ENCODE measurements at regions not wholly inside any gene's neighbourhood (a gene's known extent, or its start where the extent isn't known, plus 50 kb on each side); places are given as distances from the start of the nearest gene placed in this dataset.

GRCh38 chr5:129359450-129359849 is 100.6 kb upstream of the ADAMTS19 start:
- TF ChIP-seq CTCF (conservative IDR thresholded peaks at IDR 0.05; ENCODE audit: low read depth, low read length) = no peak
- no peak overlapping the region for H3K4me3 ChIP-seq (ENCODE audit: low read depth, low read length)
- DNase-seq (ENCODE audit: low read depth) = no peak

GRCh38 chr5:129361441-129362025 is 98.6 kb upstream of the ADAMTS19 start:
- DNase-seq (ENCODE audit: low read depth) = peak; percentile 2
- no peak overlapping the region for H3K4me3 ChIP-seq (ENCODE audit: low read depth, low read length)
- peak; percentile 58 for TF ChIP-seq CTCF (conservative IDR thresholded peaks at IDR 0.05; ENCODE audit: low read depth, low read length)

GRCh38 chr5:129362456-129362855 is 97.6 kb upstream of the ADAMTS19 start:
- H3K4me3 ChIP-seq (ENCODE audit: low read depth, low read length) = no peak overlapping the region
- TF ChIP-seq CTCF (conservative IDR thresholded peaks at IDR 0.05; ENCODE audit: low read depth, low read length) = no peak
- no peak for DNase-seq (ENCODE audit: low read depth)

- DNase-seq (ENCODE audit: low read depth) = no peak
- TF ChIP-seq CTCF (conservative IDR thresholded peaks at IDR 0.05; ENCODE audit: low read depth, low read length) = no peak
- H3K4me3 ChIP-seq (ENCODE audit: low read depth, low read length) = no peak overlapping the region
Observed at GRCh38 chr5:129363991-129364390, 96.1 kb upstream of the ADAMTS19 start.

- TF ChIP-seq CTCF (conservative IDR thresholded peaks at IDR 0.05; ENCODE audit: low read depth, low read length) = no peak
- no peak overlapping the region for H3K4me3 ChIP-seq (ENCODE audit: low read depth, low read length)
- no peak for DNase-seq (ENCODE audit: low read depth)
Observed at GRCh38 chr5:129367883-129368282, 92.2 kb upstream of the ADAMTS19 start.

GRCh38 chr5:129372025-129372424 is 88.1 kb upstream of the ADAMTS19 start:
- no peak overlapping the region for H3K4me3 ChIP-seq (ENCODE audit: low read depth, low read length)
- TF ChIP-seq CTCF (conservative IDR thresholded peaks at IDR 0.05; ENCODE audit: low read depth, low read length) = no peak
- DNase-seq (ENCODE audit: low read depth) = no peak

GRCh38 chr5:129377504-129377903 is 82.6 kb upstream of the ADAMTS19 start:
- no peak for TF ChIP-seq CTCF (conservative IDR thresholded peaks at IDR 0.05; ENCODE audit: low read depth, low read length)
- no peak for DNase-seq (ENCODE audit: low read depth)
- H3K4me3 ChIP-seq (ENCODE audit: low read depth, low read length) = no peak overlapping the region
